Prostate gland (tissue), 2 donors: ENCODE measurements at regions not wholly inside any gene's neighbourhood (a gene's known extent, or its start where the extent isn't known, plus 50 kb on each side); places are given as distances from the start of the nearest gene placed in this dataset.
"Not testable (repeated sequence)": the region's sequence is repeated elsewhere in the genome, so short reads cannot be mapped to it uniquely, and the experiment has no call there.

ENCODE experiments used
- DNase-seq: peaks from one replicate; pipeline ENCODE4 v3.0.0-alpha.2; 2019; ENCODE audit warnings: low spot score
- H3K27ac ChIP-seq, 2 donors: fragments of 200-600 bp; sonication (generic); 2 replicates each; pipeline ENCODE4 v1.5.1; 2017 to 2019
- H3K27me3 ChIP-seq: fragments of 200-600 bp; sonication (generic); replicated peaks from 2 replicates; pipeline ENCODE4 v1.5.1; 2019; ENCODE audit not compliant: insufficient read depth
- H3K36me3 ChIP-seq, 2 donors: fragments of 200-600 bp; sonication (generic); 1 replicate in 1 of 2; 2 replicates in 1 of 2; pipeline versions ENCODE4 v1.5.1 to v1.8.1; 2017 to 2019
- H3K4me1 ChIP-seq: fragments of 200-600 bp; sonication (generic); replicated peaks from 2 replicates; pipeline ENCODE4 v1.5.1; 2019
- H3K4me3 ChIP-seq, 2 donors: fragments of 200-600 bp; sonication (generic); 2 replicates each; pipeline ENCODE4 v1.5.1; 2017 to 2019
- H3K9me3 ChIP-seq: fragments of 200-600 bp; sonication (generic); 2 replicates; pipeline ENCODE4 v1.5.1; 2017
- CTCF ChIP-seq, 4 experiments: fragments of 200-600 bp in 2 of 4; fragments of 450-650 bp in 2 of 4; sonication (generic) in 2 of 4; IDR thresholded peaks; 1 replicate in 3 of 4; 2 replicates in 1 of 4; pipeline ENCODE4 v1.5.1; 2016 to 2019; ENCODE audit warnings: antibody characterized with exemption in 4 of 4, mild to moderate bottlenecking in 2 of 4, moderate library complexity in 2 of 4
- POLR2A ChIP-seq: fragments of 450-650 bp; IDR thresholded peaks from one replicate; pipeline ENCODE4 v1.6.1; 2016; ENCODE audit warnings: antibody characterized with exemption, mild to moderate bottlenecking
- POLR2AphosphoS5 ChIP-seq: sonication (generic); formaldehyde crosslinking; IDR thresholded peaks from one replicate; pipeline ENCODE4 v1.6.1; 2017; ENCODE audit warnings: antibody characterized with exemption
- WGBS: methylation state at CpG from one replicate; pipeline ENCODE4 v1.1.5; 2018; 5-methylcytosine and 5-hydroxymethylcytosine counted together
- intact Hi-C: fragments of 100-400 bp; cut with DNase I; formaldehyde crosslinking; loops from one replicate; pipeline ENCODE4 v1.14.2; 2022

- intact Hi-C loops, result no loop called here
- 21% methylated on average over 7 of the region's 7 CpGs for WGBS
- TF ChIP-seq CTCF (IDR thresholded peaks at IDR 0.05) (no peak), POLR2AphosphoS5 (no peak), POLR2A (no peak)
- H3K4me1 ChIP-seq, result no peaks in the 10 kb centered on the region
- no peaks in the 10 kb centered on the region for H3K36me3 ChIP-seq
- no peak for DNase-seq
- no peak overlapping the region for H3K27ac ChIP-seq
- H3K27me3 ChIP-seq, result no peaks in the 10 kb centered on the region
- no peak overlapping the region for H3K4me3 ChIP-seq
- no peaks in the 10 kb centered on the region for H3K9me3 ChIP-seq
These were observed 339.1 kb downstream of the SATB1 start for GRCh38 chr3:18086078-18086477.

- Histone ChIP-seq H3K4me3 (no peak overlapping the region), H3K9me3 (no peaks in the 10 kb centered on the region), H3K36me3 (no peaks in the 10 kb centered on the region), H3K4me1 (no peaks in the 10 kb centered on the region), H3K27me3 (no peaks in the 10 kb centered on the region), H3K27ac (no peak overlapping the region)
- 74% methylated on average over 4 of the region's 4 CpGs for WGBS
- intact Hi-C loops, result no loop called here
- DNase-seq, result no peak
- TF ChIP-seq POLR2A (no peak), CTCF (IDR thresholded peaks at IDR 0.05) (no peak), POLR2AphosphoS5 (no peak)
These were observed 339.7 kb downstream of the SATB1 start for GRCh38 chr3:18085429-18085828.

GRCh38 chr3:18083273-18083590, 340.8 kb upstream of the TBC1D5 start:
- H3K27ac ChIP-seq, H3K4me3 ChIP-seq, intact Hi-C loops, H3K4me1 ChIP-seq, H3K9me3 ChIP-seq, H3K36me3 ChIP-seq, H3K27me3 ChIP-seq, DNase-seq: not testable (repeated sequence)
- 88% methylated on average over 1 of the region's 1 CpG for WGBS

- intact Hi-C loops, result no loop called here
- no peak overlapping the region for H3K4me3 ChIP-seq
- no peak overlapping the region for H3K27ac ChIP-seq
- TF ChIP-seq CTCF (IDR thresholded peaks at IDR 0.05) (no peak), POLR2AphosphoS5 (no peak), POLR2A (no peak)
- no peaks in the 10 kb centered on the region for H3K36me3 ChIP-seq
- 90% methylated on average over 3 of the region's 3 CpGs for WGBS
- DNase-seq, result no peak
- no peaks in the 10 kb centered on the region for H3K4me1 ChIP-seq
- no peaks in the 10 kb centered on the region for H3K27me3 ChIP-seq
- H3K9me3 ChIP-seq, result no peaks in the 10 kb centered on the region
These were observed 340.3 kb upstream of the TBC1D5 start for GRCh38 chr3:18082551-18083272.

DNA sequence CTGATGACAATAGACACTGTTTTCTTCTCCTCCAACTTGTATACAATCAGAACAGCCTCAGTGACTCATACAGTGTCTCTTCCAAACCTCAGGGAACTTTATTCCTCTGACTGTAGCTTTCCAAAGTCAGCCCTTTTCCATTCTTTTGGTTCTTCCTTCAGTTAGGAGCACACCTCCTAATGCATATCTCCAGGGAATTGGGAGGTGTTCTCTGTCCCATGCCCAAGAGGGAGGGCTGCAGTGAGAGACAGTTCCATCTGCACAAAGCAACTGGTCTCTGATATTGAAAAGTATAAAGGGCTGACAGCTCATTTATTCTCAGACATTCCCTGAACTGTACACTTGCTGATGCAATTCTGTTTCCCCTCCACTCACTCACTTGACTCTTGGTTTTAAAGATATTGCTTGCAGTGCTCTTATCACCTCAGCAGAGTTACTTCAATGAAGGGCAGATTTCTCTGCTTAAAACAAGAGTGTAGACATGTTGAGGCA, 337.8 kb upstream of the TBC1D5 start:
- Histone ChIP-seq H3K27ac (no peak overlapping the region), H3K36me3 (no peaks in the 10 kb centered on the region), H3K27me3 (no peaks in the 10 kb centered on the region), H3K4me3 (no peak overlapping the region), H3K9me3 (no peaks in the 10 kb centered on the region), H3K4me1 (no peaks in the 10 kb centered on the region)
- DNase-seq, result no peak
- TF ChIP-seq POLR2A, result no peak
- TF ChIP-seq CTCF (IDR thresholded peaks at IDR 0.05), result no peak
- no peak for TF ChIP-seq POLR2AphosphoS5
- intact Hi-C loops, result no loop called here
